Spleen (tissue), 11 donors: ENCODE measurements at regions not wholly inside any gene's neighbourhood (a gene's known extent, or its start where the extent isn't known, plus 50 kb on each side); places are given as distances from the start of the nearest gene placed in this dataset.

Experiments
- DNase-seq: peaks from one replicate; pipeline ENCODE4 v3.0.0-alpha.2; 2020
- H3K27ac ChIP-seq, 8 donors: fragments of 200-600 bp; sonication (generic) in 7 of 8; 1 replicate in 4 of 8; 2 replicates in 4 of 8; pipeline versions ENCODE4 v1.5.0 to v1.8.0; 2016 to 2021; ENCODE audit warnings: inconsistent platforms in 4 of 8, mild to moderate bottlenecking in 4 of 8, moderate library complexity in 1 of 8
- H3K27me3 ChIP-seq, 7 donors: fragments of 200-600 bp; sonication (generic) in 6 of 7; replicated peaks in 1 of 7; 1 replicate in 4 of 7; 2 replicates in 3 of 7; pipeline versions ENCODE4 v1.5.0 to v1.8.0; 2016 to 2021; ENCODE audit warnings: inconsistent platforms in 3 of 7, mild to moderate bottlenecking in 1 of 7
- H3K36me3 ChIP-seq, 6 donors: fragments of 200-600 bp; sonication (generic) in 5 of 6; 1 replicate in 4 of 6; 2 replicates in 2 of 6; pipeline versions ENCODE4 v1.5.0 to v1.8.0; 2016 to 2021; ENCODE audit warnings: inconsistent platforms in 2 of 6
- H3K4me1 ChIP-seq, 6 donors: fragments of 200-600 bp; sonication (generic) in 5 of 6; 1 replicate in 3 of 6; 2 replicates in 3 of 6; pipeline versions ENCODE4 v1.5.0 to v1.8.0; 2016 to 2021; ENCODE audit warnings: inconsistent platforms in 3 of 6
- H3K4me3 ChIP-seq, 8 donors: fragments of 200-600 bp; sonication (generic) in 7 of 8; 1 replicate in 4 of 8; 2 replicates in 4 of 8; pipeline versions ENCODE4 v1.5.0 to v1.8.0; 2016 to 2021; ENCODE audit warnings: inconsistent platforms in 4 of 8, mild to moderate bottlenecking in 4 of 8, moderate library complexity in 2 of 8
- H3K9me3 ChIP-seq, 8 donors: fragments of 200-600 bp; sonication (generic) in 7 of 8; 1 replicate in 4 of 8; 2 replicates in 4 of 8; pipeline versions ENCODE4 v1.5.0 to v1.8.0; 2016 to 2021; ENCODE audit warnings: inconsistent platforms in 4 of 8
- CTCF ChIP-seq, 11 experiments: fragments of 200-600 bp in 7 of 11; fragments of 450-650 bp in 4 of 11; sonication (generic) in 4 of 11; IDR thresholded peaks in 8 of 11; conservative IDR thresholded peaks in 3 of 11; 1 replicate in 7 of 11; 2 replicates in 4 of 11; pipeline versions ENCODE4 v1.4.0 to v1.8.0; 2016 to 2021; ENCODE audit warnings: antibody characterized with exemption in 11 of 11, inconsistent platforms in 4 of 11, mild to moderate bottlenecking in 1 of 11
- POLR2A ChIP-seq, 3 donors: fragments of 450-650 bp; IDR thresholded peaks; one replicate each; pipeline ENCODE4 v1.5.1; 2017; ENCODE audit warnings: antibody characterized with exemption in 3 of 3, mild to moderate bottlenecking in 1 of 3
- POLR2AphosphoS5 ChIP-seq, 3 donors: sonication (generic); formaldehyde crosslinking; IDR thresholded peaks; one replicate each; pipeline ENCODE4 v1.5.1; 2017; ENCODE audit warnings: antibody characterized with exemption in 3 of 3
- WGBS, 5 donors: extraction: QIAGEN DNeasy Blood & Tissue Kit in 3 of 5; methylation state at CpG; one replicate each; pipeline versions ENCODE4 v1.1.5 to v1.1.7; 2013 to 2018; 5-methylcytosine and 5-hydroxymethylcytosine counted together
- intact Hi-C: fragments of 100-400 bp; cut with DNase I; formaldehyde crosslinking; loops from one replicate; pipeline ENCODE4 v1.15.0; 2023; ENCODE audit warnings: low total_unique reads
- donor health status: healthy with polysubstance abuse.
- donor health status: DM: no; HTN: no; CAD: no; lungs with moderate emphysema.
- donor health status: DM: no; HTN: no; CAD: no.
- donor health status: Bipolar disorder and iron deficiency.
- donor health status: healthy.
- donor health status: DM: no; HTN: no; CAD: no.
- donor health status: DM: yes; HTN: yes; CAD: no.

DNA sequence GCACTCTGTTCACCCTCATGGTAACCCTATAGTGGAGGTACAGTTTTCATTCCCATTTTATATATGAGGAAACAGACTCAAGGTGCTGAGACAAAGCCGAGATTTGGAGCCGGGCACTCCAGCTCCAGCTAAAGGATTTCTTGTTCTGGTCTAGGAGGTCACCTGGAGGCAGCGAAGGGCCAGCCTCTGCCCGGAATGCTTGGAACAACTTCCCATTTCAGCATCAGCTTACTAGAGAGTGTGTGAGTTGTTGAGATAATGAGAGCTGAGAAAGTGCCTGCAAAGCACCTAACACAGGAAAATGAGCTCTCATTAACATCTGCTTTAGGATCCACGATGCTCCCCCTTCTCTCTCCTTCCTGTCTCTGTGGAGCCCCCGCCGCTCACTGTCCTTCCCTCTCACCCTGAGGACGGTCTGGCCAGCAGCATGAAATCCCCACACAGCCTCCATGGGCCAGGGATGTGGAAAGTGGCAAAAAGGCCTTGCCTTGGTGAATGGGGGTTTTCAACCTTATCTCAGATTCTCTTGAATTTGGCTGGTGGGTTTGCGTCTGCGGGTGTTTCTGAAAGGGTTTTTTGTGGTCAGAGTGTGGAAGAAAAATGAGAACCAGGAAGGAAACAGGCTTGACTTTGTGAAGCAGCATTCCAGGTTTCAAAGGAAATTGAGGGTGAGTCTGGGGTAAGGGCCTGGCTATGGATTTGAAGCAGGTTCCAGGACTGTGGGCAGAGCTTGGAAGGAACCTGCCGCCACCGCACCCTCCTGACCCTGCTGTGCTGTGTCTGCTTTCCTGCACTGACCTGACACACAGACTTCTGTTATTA, 178.7 kb downstream of the FOXL1 start:
- 22 to 28% (median 26%) methylated on average over 12 of the region's 12 CpGs for WGBS, 5 donors
- H3K27me3 ChIP-seq: peaks cover 0 to 56% (median 9%) of the 10 kb centered on the region in 7 donors

DNA sequence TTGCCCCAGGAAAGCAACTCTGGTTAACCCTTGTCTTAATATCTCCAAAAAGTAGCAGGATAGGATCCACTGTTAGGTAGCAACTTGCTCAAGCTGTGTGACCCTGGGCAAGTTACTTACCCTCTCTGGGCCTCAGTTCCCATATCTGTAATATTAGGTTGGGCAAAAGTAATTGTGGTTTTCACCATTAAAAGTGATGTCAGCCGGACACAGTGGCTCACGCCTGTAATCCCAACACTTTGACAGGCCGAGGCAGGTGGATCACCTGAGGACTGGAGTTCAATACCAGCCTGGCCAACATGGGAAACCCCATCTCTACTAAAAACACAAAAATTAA, 179.3 kb downstream of the FOXL1 start:
- H3K4me1 ChIP-seq: peaks cover 0 to 15% (median 2%) of the 10 kb centered on the region in 6 donors
- H3K27me3 ChIP-seq: peaks cover 0 to 62% (median 11%) of the 10 kb centered on the region in 7 donors
- no peak overlapping the region for H3K27ac ChIP-seq
- no peak overlapping the region for H3K4me3 ChIP-seq
- no peaks in the 10 kb centered on the region for H3K36me3 ChIP-seq
- TF ChIP-seq POLR2AphosphoS5 (IDR thresholded peaks at IDR 0.05) (no peak), POLR2A (IDR thresholded peaks at IDR 0.05) (no peak), CTCF (IDR thresholded peaks at IDR 0.05 in 8 of 11, conservative IDR thresholded peaks at IDR 0.05 in 3 of 11) (no peak)
- intact Hi-C loops: loop anchor here (10.0 kb wide), 1 partner anchor 283 kb away; no protein-coding TSS in a partner anchor
- H3K9me3 ChIP-seq: no peaks in the 10 kb centered on the region
- DNase-seq: peak; percentile 15
- 79 to 98% (median 83%) methylated on average over 3 of the region's 3 CpGs for WGBS, 5 donors

More for the DNA sequence above, 178.7 kb downstream of the FOXL1 start:
- TF ChIP-seq CTCF (IDR thresholded peaks at IDR 0.05 in 8 of 11, conservative IDR thresholded peaks at IDR 0.05 in 3 of 11) (no peak), POLR2A (IDR thresholded peaks at IDR 0.05) (no peak), POLR2AphosphoS5 (IDR thresholded peaks at IDR 0.05) (no peak)
- intact Hi-C loops: loop anchor here (10.0 kb wide), 1 partner anchor 282 kb away; no protein-coding TSS in a partner anchor
- Histone ChIP-seq H3K9me3 (no peaks in the 10 kb centered on the region), H3K27ac (no peak overlapping the region), H3K36me3 (no peaks in the 10 kb centered on the region), H3K4me3 (no peak overlapping the region), H3K4me1 (peaks cover 0 to 15% (median 2%) of the 10 kb centered on the region in 6 donors)
- peak; percentile 28 for DNase-seq

- DNase-seq: peak; percentile 35
- peaks cover 0 to 74% (median 11%) of the 10 kb centered on the region in 7 donors for H3K27me3 ChIP-seq
- H3K9me3 ChIP-seq: no peaks in the 10 kb centered on the region
- TF ChIP-seq POLR2A (IDR thresholded peaks at IDR 0.05) (no peak), POLR2AphosphoS5 (IDR thresholded peaks at IDR 0.05) (no peak), CTCF (IDR thresholded peaks at IDR 0.05 in 8 of 11, conservative IDR thresholded peaks at IDR 0.05 in 3 of 11) (no peak)
- H3K36me3 ChIP-seq: no peaks in the 10 kb centered on the region
- peaks cover 0 to 15% (median 2%) of the 10 kb centered on the region in 6 donors for H3K4me1 ChIP-seq
- intact Hi-C loops: loop anchor here (10.0 kb wide), 1 partner anchor 284 kb away; no protein-coding TSS in a partner anchor
- H3K4me3 ChIP-seq: no peak overlapping the region
- WGBS, 5 donors: 80 to 89% (median 82%) methylated on average over 8 of the region's 8 CpGs
- H3K27ac ChIP-seq: no peak overlapping the region
Measured at GRCh38 chr16:86758932-86759331, 180.6 kb downstream of the FOXL1 start.
